ENCODE measurements at regions not wholly inside any gene's neighbourhood (a gene's known extent, or its start where the extent isn't known, plus 50 kb on each side); places are given as distances from the start of the nearest gene placed in this dataset.

DNA sequence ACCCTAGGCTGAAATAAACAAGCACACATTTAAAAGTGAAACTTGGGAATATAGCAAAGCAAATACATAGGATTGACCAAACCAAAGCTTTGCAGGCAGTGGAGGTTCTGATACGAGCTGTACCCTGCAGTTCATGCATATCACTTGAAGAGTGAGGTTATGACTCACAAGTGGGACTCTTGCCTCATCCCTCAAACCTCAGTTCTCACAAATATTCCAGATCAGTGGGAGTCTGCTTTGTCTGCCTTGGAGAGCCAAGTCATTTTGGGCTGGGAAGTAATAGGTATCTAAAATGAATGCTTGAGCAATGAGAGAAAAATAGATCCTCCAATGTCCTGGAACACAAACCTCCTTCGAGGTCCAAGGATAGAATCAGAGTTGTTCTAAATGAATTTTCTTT lies 116.4 kb downstream of the LRIG3 start:
- TF ChIP-seq CTCF (conservative IDR thresholded peaks at IDR 0.05) = no peak
- Mint-ChIP-seq H3K4me3 (no peak overlapping the region), H3K4me1 (ENCODE audit: unreplicated experiment) (no peaks in the 10 kb centered on the region), H3K27ac (no peak overlapping the region), H3K9me3 (no peaks in the 10 kb centered on the region), H3K36me3 (no peaks in the 10 kb centered on the region), H3K27me3 (no peaks in the 10 kb centered on the region)
- no peak for DNase-seq (ENCODE audit: extremely low spot score, unreplicated experiment)

DNA sequence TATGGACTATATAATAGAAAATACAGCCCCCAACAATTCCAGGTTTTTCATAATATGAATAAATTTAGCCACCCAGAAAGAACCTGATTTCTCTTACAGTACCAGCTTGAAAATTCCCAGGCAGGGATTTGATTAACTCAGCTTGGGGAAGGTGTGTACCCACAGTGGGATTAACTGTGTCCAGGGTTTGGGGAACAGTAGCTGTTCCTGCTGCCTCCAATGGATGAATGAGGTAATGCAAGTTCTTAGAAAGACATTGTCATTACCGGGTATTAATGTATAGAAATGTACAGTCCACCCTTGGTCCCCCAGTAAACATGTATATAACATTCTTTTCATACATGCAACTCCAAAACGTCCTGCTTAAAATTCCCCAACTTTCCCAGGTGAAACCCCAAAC lies 115.6 kb downstream of the LRIG3 start:
- TF ChIP-seq CTCF (conservative IDR thresholded peaks at IDR 0.05) = peak; percentile 64
- Mint-ChIP-seq H3K36me3 (no peaks in the 10 kb centered on the region), H3K27me3 (no peaks in the 10 kb centered on the region), H3K4me3 (no peak overlapping the region), H3K4me1 (ENCODE audit: unreplicated experiment) (no peaks in the 10 kb centered on the region), H3K27ac (no peak overlapping the region), H3K9me3 (no peaks in the 10 kb centered on the region)
- DNase-seq (ENCODE audit: extremely low spot score, unreplicated experiment) = no peak

GRCh38 chr12:58809064-58809607 lies 111.2 kb downstream of the LRIG3 start:
- no peak overlapping the region for H3K4me3 Mint-ChIP-seq
- no peak for TF ChIP-seq CTCF (conservative IDR thresholded peaks at IDR 0.05)
- no peak overlapping the region for H3K27ac Mint-ChIP-seq
- DNase-seq (ENCODE audit: extremely low spot score, unreplicated experiment) = no peak
- peaks cover under 1% of the 10 kb centered on the region for H3K27me3 Mint-ChIP-seq
- no peaks in the 10 kb centered on the region for H3K9me3 Mint-ChIP-seq
- H3K36me3 Mint-ChIP-seq = no peaks in the 10 kb centered on the region
- H3K4me1 Mint-ChIP-seq (ENCODE audit: unreplicated experiment) = peaks cover 17% of the 10 kb centered on the region

GRCh38 chr12:58811346-58811745 lies 109.0 kb downstream of the LRIG3 start:
- no peak for TF ChIP-seq CTCF (conservative IDR thresholded peaks at IDR 0.05)
- H3K4me3 Mint-ChIP-seq = no peak overlapping the region
- peaks cover 5% of the 10 kb centered on the region for H3K27me3 Mint-ChIP-seq
- H3K4me1 Mint-ChIP-seq (ENCODE audit: unreplicated experiment) = peaks cover 22% of the 10 kb centered on the region
- H3K36me3 Mint-ChIP-seq = no peaks in the 10 kb centered on the region
- H3K9me3 Mint-ChIP-seq = no peaks in the 10 kb centered on the region
- no peak overlapping the region for H3K27ac Mint-ChIP-seq
- no peak for DNase-seq (ENCODE audit: extremely low spot score, unreplicated experiment)

DNA sequence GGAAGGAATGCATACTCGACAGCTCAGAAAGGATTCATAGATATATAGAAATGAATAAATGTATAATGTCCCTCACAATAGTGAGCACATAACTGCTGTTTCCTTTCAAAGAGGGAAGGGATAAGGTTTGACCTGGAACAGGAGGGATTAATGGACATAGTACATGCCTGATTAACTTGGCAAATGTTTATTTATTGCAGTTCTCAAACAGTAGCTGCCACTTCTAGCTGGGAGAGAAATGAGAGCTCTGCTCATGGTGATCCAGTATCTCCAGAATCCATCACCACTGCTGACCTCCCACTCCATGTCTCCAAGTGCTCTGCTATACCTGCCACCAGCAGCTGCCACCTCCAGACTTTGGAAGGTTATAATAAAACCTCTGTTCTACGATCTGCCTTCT lies 108.1 kb downstream of the LRIG3 start:
- DNase-seq (ENCODE audit: extremely low spot score, unreplicated experiment) = no peak
- Mint-ChIP-seq H3K27me3 (peaks cover 5% of the 10 kb centered on the region), H3K9me3 (no peaks in the 10 kb centered on the region), H3K36me3 (no peaks in the 10 kb centered on the region), H3K4me1 (ENCODE audit: unreplicated experiment) (peaks cover 22% of the 10 kb centered on the region), H3K27ac (no peak overlapping the region), H3K4me3 (no peak overlapping the region)
- TF ChIP-seq CTCF (conservative IDR thresholded peaks at IDR 0.05) = no peak

DNA sequence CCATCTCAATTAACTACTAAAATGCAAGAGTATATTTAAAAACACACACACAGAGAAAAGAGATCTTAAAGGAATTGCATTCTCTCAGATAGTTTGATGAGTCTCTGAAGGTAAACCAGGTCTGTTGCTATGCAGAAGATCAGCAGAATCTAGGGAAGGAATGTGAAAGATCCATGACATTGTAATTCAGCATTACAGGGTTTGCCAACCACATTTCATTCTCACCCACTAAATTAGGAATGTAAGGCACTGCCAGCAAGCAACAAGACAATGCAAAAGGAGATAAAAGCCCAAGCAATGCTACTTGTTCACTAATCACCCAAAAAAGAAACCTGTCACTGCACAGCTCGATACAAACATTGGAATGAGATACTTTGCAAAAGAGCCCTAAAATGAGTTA lies 106.3 kb downstream of the LRIG3 start:
- Mint-ChIP-seq H3K27me3 (peaks cover 5% of the 10 kb centered on the region), H3K36me3 (no peaks in the 10 kb centered on the region), H3K4me1 (ENCODE audit: unreplicated experiment) (peaks cover 22% of the 10 kb centered on the region), H3K9me3 (no peaks in the 10 kb centered on the region), H3K4me3 (peak overlapping the region; percentile 52), H3K27ac (no peak overlapping the region)
- no peak for TF ChIP-seq CTCF (conservative IDR thresholded peaks at IDR 0.05)
- no peak for DNase-seq (ENCODE audit: extremely low spot score, unreplicated experiment)

Measured in type B pancreatic cell (in vitro differentiated cells).